ENCODE measurements at regions not wholly inside any gene's neighbourhood (a gene's known extent, or its start where the extent isn't known, plus 50 kb on each side); places are given as distances from the start of the nearest gene placed in this dataset.
A peak's percentile ranks its signal among the peaks of the same experiment; 100 is the strongest.

- DNase-seq (ENCODE audit: low read depth), result peak; percentile 49
- TF ChIP-seq, protein P1, sequence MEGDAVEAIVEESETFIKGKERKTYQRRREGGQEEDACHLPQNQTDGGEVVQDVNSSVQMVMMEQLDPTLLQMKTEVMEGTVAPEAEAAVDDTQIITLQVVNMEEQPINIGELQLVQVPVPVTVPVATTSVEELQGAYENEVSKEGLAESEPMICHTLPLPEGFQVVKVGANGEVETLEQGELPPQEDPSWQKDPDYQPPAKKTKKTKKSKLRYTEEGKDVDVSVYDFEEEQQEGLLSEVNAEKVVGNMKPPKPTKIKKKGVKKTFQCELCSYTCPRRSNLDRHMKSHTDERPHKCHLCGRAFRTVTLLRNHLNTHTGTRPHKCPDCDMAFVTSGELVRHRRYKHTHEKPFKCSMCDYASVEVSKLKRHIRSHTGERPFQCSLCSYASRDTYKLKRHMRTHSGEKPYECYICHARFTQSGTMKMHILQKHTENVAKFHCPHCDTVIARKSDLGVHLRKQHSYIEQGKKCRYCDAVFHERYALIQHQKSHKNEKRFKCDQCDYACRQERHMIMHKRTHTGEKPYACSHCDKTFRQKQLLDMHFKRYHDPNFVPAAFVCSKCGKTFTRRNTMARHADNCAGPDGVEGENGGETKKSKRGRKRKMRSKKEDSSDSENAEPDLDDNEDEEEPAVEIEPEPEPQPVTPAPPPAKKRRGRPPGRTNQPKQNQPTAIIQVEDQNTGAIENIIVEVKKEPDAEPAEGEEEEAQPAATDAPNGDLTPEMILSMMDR (conservative IDR thresholded peaks at IDR 0.05; ENCODE audit: low read length), result no peak
Observed at GRCh38 chr12:127399451-127399850, 867.5 kb upstream of the TMEM132C start.

GRCh38 chr12:127400221-127400620 lies 866.7 kb upstream of the TMEM132C start:
- DNase-seq (ENCODE audit: low read depth), result peak; percentile 31
- TF ChIP-seq, protein P1 (conservative IDR thresholded peaks at IDR 0.05; ENCODE audit: low read length), result no peak
- H3K4me3 ChIP-seq (ENCODE audit: low read length), result no peak overlapping the region

More at GRCh38 chr12:127399451-127399850, 867.5 kb upstream of the TMEM132C start:
- H3K4me3 ChIP-seq (ENCODE audit: low read length), result no peak overlapping the region

DNA sequence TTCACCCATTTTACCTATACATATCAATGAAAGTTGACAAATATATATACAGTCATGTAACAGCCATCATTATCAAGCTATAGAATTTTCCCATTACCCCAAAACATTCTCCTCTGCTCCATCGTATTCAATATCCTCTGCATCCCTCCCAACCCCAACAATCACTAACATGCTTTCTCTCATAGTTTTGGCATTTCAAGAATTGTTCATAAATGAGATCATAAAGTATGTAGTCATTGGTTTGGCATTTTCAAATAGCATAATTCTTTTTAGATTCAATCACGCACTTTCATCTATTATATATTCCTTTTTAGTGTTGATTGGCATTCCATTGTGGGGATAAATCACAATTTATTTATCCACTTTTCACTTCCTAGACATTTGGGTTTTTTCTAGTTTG lies 866.0 kb upstream of the TMEM132C start:
- peak; percentile 57 for DNase-seq (ENCODE audit: low read depth)
- TF ChIP-seq, protein P1 (conservative IDR thresholded peaks at IDR 0.05; ENCODE audit: low read length), result no peak
- H3K4me3 ChIP-seq (ENCODE audit: low read length), result no peak overlapping the region

- H3K4me3 ChIP-seq (ENCODE audit: low read length), result no peak overlapping the region
- DNase-seq (ENCODE audit: low read depth), result no peak
- TF ChIP-seq, protein P1 (conservative IDR thresholded peaks at IDR 0.05; ENCODE audit: low read length), result no peak
Observed at GRCh38 chr12:127401536-127401935, 865.4 kb upstream of the TMEM132C start.

- peak; percentile 20 for DNase-seq (ENCODE audit: low read depth)
- TF ChIP-seq, protein P1 (conservative IDR thresholded peaks at IDR 0.05; ENCODE audit: low read length), result no peak
- no peak overlapping the region for H3K4me3 ChIP-seq (ENCODE audit: low read length)
Observed at GRCh38 chr12:127411166-127411915, 855.6 kb upstream of the TMEM132C start.

- TF ChIP-seq, protein P1 (conservative IDR thresholded peaks at IDR 0.05; ENCODE audit: low read length), result no peak
- H3K4me3 ChIP-seq (ENCODE audit: low read length), result no peak overlapping the region
- no peak for DNase-seq (ENCODE audit: low read depth)
Observed at GRCh38 chr12:127411981-127412380, 855.0 kb upstream of the TMEM132C start.

DNA sequence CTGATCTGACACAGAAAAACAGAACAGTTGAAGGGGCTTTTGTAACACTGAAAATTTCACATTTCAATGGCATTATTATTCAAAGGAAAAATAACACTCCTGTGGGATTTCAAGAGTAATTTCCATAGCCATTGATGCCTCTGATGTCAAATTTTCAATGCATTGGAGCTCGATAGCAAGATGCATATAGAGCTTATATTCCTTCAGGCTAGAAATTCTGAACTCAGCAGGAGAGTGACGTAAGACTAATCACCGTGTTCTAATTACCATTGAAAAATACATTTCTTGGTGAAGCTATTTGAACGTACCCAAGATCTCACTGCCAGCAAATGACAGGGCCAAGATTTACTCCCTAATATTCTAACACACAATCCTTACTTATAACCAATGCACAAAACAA lies 854.1 kb upstream of the TMEM132C start:
- TF ChIP-seq, protein P1 (conservative IDR thresholded peaks at IDR 0.05; ENCODE audit: low read length), result no peak
- H3K4me3 ChIP-seq (ENCODE audit: low read length), result no peak overlapping the region
- no peak for DNase-seq (ENCODE audit: low read depth)

Measured in AG10803 (cell line).